ENCODE measurements at regions not wholly inside any gene's neighbourhood (a gene's known extent, or its start where the extent isn't known, plus 50 kb on each side); places are given as distances from the start of the nearest gene placed in this dataset.

GRCh38 chr6:115612796-115613479 lies 447.8 kb downstream of the FRK start:
- no peaks in the 10 kb centered on the region for H3K36me3 ChIP-seq (ENCODE audit: control insufficient read depth, insufficient read depth, low read length)
- H3K27ac ChIP-seq, result no peak overlapping the region
- H2AFZ ChIP-seq, result no peak overlapping the region
- no peaks in the 10 kb centered on the region for H3K4me1 ChIP-seq
- H3K4me2 ChIP-seq (ENCODE audit: low read length), result no peak overlapping the region
- H3K79me2 ChIP-seq, result no peaks in the 10 kb centered on the region
- no peaks in the 10 kb centered on the region for H3K27me3 ChIP-seq (ENCODE audit: control insufficient read depth, insufficient read depth, low read length)
- TF ChIP-seq, protein P1, sequence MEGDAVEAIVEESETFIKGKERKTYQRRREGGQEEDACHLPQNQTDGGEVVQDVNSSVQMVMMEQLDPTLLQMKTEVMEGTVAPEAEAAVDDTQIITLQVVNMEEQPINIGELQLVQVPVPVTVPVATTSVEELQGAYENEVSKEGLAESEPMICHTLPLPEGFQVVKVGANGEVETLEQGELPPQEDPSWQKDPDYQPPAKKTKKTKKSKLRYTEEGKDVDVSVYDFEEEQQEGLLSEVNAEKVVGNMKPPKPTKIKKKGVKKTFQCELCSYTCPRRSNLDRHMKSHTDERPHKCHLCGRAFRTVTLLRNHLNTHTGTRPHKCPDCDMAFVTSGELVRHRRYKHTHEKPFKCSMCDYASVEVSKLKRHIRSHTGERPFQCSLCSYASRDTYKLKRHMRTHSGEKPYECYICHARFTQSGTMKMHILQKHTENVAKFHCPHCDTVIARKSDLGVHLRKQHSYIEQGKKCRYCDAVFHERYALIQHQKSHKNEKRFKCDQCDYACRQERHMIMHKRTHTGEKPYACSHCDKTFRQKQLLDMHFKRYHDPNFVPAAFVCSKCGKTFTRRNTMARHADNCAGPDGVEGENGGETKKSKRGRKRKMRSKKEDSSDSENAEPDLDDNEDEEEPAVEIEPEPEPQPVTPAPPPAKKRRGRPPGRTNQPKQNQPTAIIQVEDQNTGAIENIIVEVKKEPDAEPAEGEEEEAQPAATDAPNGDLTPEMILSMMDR (IDR thresholded peaks at IDR 0.05), result no peak
- H3K9ac ChIP-seq, result no peak overlapping the region
- no peak overlapping the region for H3K4me3 ChIP-seq (ENCODE audit: low read depth, low read length)
- no peaks in the 10 kb centered on the region for H3K9me3 ChIP-seq (ENCODE audit: control insufficient read depth, low read length)

GRCh38 chr6:115612216-115612615 lies 448.5 kb downstream of the FRK start:
- Histone ChIP-seq H3K79me2 (no peaks in the 10 kb centered on the region), H3K9me3 (ENCODE audit: control insufficient read depth, low read length) (no peaks in the 10 kb centered on the region), H3K9ac (no peak overlapping the region), H3K4me3 (ENCODE audit: low read depth, low read length) (no peak overlapping the region), H3K27ac (no peak overlapping the region), H3K27me3 (ENCODE audit: control insufficient read depth, insufficient read depth, low read length) (no peaks in the 10 kb centered on the region), H3K4me1 (no peaks in the 10 kb centered on the region), H2AFZ (no peak overlapping the region), H3K36me3 (ENCODE audit: control insufficient read depth, insufficient read depth, low read length) (no peaks in the 10 kb centered on the region), H3K4me2 (ENCODE audit: low read length) (no peak overlapping the region)
- TF ChIP-seq, protein P1 (IDR thresholded peaks at IDR 0.05), result no peak

DNA sequence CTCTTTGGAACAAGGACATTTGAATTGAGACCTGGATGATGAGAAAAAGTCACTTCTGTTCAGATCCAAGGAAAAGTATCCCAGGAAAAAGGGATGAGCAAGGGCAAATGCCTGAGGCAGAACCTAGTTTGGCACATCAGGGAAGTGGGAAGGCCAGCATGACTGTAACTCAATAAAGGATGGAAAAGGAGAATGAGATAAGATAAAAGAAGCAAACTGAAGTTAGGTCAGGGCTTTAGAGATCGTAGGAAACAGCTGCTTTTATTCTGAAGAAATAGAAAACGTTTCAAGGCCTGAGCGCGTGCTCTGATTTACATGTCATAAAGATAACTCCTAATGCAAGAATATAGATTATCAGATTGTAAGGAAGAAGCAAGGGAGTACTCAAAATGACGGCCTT lies 450.0 kb downstream of the FRK start:
- no peaks in the 10 kb centered on the region for H3K79me2 ChIP-seq
- no peak overlapping the region for H2AFZ ChIP-seq
- H3K4me2 ChIP-seq (ENCODE audit: low read length), result no peak overlapping the region
- H3K4me3 ChIP-seq (ENCODE audit: low read depth, low read length), result no peak overlapping the region
- H3K27me3 ChIP-seq (ENCODE audit: control insufficient read depth, insufficient read depth, low read length), result no peaks in the 10 kb centered on the region
- TF ChIP-seq, protein P1 (IDR thresholded peaks at IDR 0.05), result no peak
- H3K4me1 ChIP-seq, result no peaks in the 10 kb centered on the region
- H3K27ac ChIP-seq, result no peak overlapping the region
- H3K9ac ChIP-seq, result no peak overlapping the region
- no peaks in the 10 kb centered on the region for H3K9me3 ChIP-seq (ENCODE audit: control insufficient read depth, low read length)
- H3K36me3 ChIP-seq (ENCODE audit: control insufficient read depth, insufficient read depth, low read length), result no peaks in the 10 kb centered on the region

GRCh38 chr6:115609111-115609510 lies 451.6 kb downstream of the FRK start:
- Histone ChIP-seq H3K36me3 (ENCODE audit: control insufficient read depth, insufficient read depth, low read length) (no peaks in the 10 kb centered on the region), H2AFZ (no peak overlapping the region), H3K27me3 (ENCODE audit: control insufficient read depth, insufficient read depth, low read length) (no peaks in the 10 kb centered on the region), H3K79me2 (no peaks in the 10 kb centered on the region), H3K9me3 (ENCODE audit: control insufficient read depth, low read length) (no peaks in the 10 kb centered on the region), H3K4me1 (no peaks in the 10 kb centered on the region), H3K4me3 (ENCODE audit: low read depth, low read length) (no peak overlapping the region), H3K27ac (no peak overlapping the region), H3K4me2 (ENCODE audit: low read length) (no peak overlapping the region), H3K9ac (no peak overlapping the region)
- TF ChIP-seq, protein P1 (IDR thresholded peaks at IDR 0.05), result no peak

DNA sequence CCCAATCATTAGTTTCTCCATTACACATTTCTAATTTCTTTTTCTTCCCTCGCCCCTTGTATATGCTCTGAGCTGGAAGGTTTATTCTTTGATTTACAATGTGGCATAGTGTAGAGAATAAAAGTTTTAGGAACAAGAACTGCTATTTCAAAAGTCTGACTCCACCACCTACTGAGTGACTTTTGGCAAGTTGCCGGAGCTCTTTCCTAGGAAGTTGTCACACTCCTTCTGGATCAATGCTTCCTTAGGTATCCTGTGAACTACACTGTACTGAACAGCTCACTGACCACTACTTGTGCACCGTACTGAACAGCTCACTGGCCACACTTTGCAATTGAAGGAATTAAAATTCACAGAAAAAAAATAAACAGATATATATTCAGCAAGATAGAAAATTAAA lies 458.2 kb downstream of the FRK start:
- Histone ChIP-seq H3K4me1 (no peaks in the 10 kb centered on the region), H3K36me3 (ENCODE audit: control insufficient read depth, insufficient read depth, low read length) (no peaks in the 10 kb centered on the region), H3K9ac (no peak overlapping the region), H3K27ac (no peak overlapping the region), H3K4me2 (ENCODE audit: low read length) (no peak overlapping the region), H3K79me2 (no peaks in the 10 kb centered on the region), H2AFZ (no peak overlapping the region), H3K27me3 (ENCODE audit: control insufficient read depth, insufficient read depth, low read length) (no peaks in the 10 kb centered on the region), H3K4me3 (ENCODE audit: low read depth, low read length) (no peak overlapping the region), H3K9me3 (ENCODE audit: control insufficient read depth, low read length) (no peaks in the 10 kb centered on the region)
- TF ChIP-seq, protein P1 (IDR thresholded peaks at IDR 0.05), result no peak
